ENCODE measurements at regions not wholly inside any gene's neighbourhood (a gene's known extent, or its start where the extent isn't known, plus 50 kb on each side); places are given as distances from the start of the nearest gene placed in this dataset.

GRCh38 chr2:212665948-212666347 lies 127.3 kb upstream of the ERBB4 start:
- no peaks in the 10 kb centered on the region for H3K9me3 Mint-ChIP-seq
- TF ChIP-seq FOXP1 (CRISPR knock-in tag; IDR thresholded peaks at IDR 0.05; ENCODE audit: borderline replicate concordance) (no peak), PREB (CRISPR knock-in tag; IDR thresholded peaks at IDR 0.05; ENCODE audit: borderline replicate concordance) (no peak), E2F5 (CRISPR knock-in tag; IDR thresholded peaks at IDR 0.05) (no peak), FOXJ3 (CRISPR knock-in tag; IDR thresholded peaks at IDR 0.05; ENCODE audit: borderline replicate concordance) (no peak), ZNF532 (CRISPR knock-in tag; IDR thresholded peaks at IDR 0.05; ENCODE audit: borderline replicate concordance) (no peak), ESRRA (CRISPR knock-in tag; IDR thresholded peaks at IDR 0.05; ENCODE audit: borderline replicate concordance) (no peak), ETV6 (CRISPR knock-in tag; IDR thresholded peaks at IDR 0.05) (no peak), RELA (CRISPR knock-in tag; IDR thresholded peaks at IDR 0.05; ENCODE audit: borderline replicate concordance) (no peak), IRF1 (CRISPR knock-in tag; IDR thresholded peaks at IDR 0.05) (no peak), HMGXB4 (CRISPR knock-in tag; IDR thresholded peaks at IDR 0.05) (no peak), GABPB1 (CRISPR knock-in tag; IDR thresholded peaks at IDR 0.05) (no peak), SMAD3 (CRISPR knock-in tag; IDR thresholded peaks at IDR 0.05; ENCODE audit: borderline replicate concordance) (no peak), ZBTB21 (CRISPR knock-in tag; IDR thresholded peaks at IDR 0.05; ENCODE audit: borderline replicate concordance) (no peak), SMAD4 (CRISPR knock-in tag; IDR thresholded peaks at IDR 0.05) (no peak), MXD4 (CRISPR knock-in tag; IDR thresholded peaks at IDR 0.05; ENCODE audit: borderline replicate concordance) (no peak), NFYB (CRISPR knock-in tag; conservative IDR thresholded peaks at IDR 0.05; ENCODE audit: low read depth) (no peak), TEAD4 (CRISPR knock-in tag; IDR thresholded peaks at IDR 0.05) (no peak), ZNF425 (CRISPR knock-in tag; conservative IDR thresholded peaks at IDR 0.05) (no peak), GRHL2 (CRISPR knock-in tag; IDR thresholded peaks at IDR 0.05; ENCODE audit: insufficient replicate concordance, severe bottlenecking) (no peak), STAT6 (CRISPR knock-in tag; conservative IDR thresholded peaks at IDR 0.05; ENCODE audit: low read depth) (no peak)
- H3K36me3 Mint-ChIP-seq: no peaks in the 10 kb centered on the region
- DNase-seq (ENCODE audit: low spot score) (no peak), ATAC-seq (no peak)
- no peak overlapping the region for H3K27ac Mint-ChIP-seq
- no peaks in the 10 kb centered on the region for H3K4me1 Mint-ChIP-seq
- CTCF ChIA-PET: no interaction called here
- H3K4me3 Mint-ChIP-seq: no peak overlapping the region
- POLR2A ChIA-PET: no interaction called here
- H3K27me3 Mint-ChIP-seq (ENCODE audit: low read depth): no peaks in the 10 kb centered on the region
